ENCODE measurements at regions not wholly inside any gene's neighbourhood (a gene's known extent, or its start where the extent isn't known, plus 50 kb on each side); places are given as distances from the start of the nearest gene placed in this dataset.

DNA sequence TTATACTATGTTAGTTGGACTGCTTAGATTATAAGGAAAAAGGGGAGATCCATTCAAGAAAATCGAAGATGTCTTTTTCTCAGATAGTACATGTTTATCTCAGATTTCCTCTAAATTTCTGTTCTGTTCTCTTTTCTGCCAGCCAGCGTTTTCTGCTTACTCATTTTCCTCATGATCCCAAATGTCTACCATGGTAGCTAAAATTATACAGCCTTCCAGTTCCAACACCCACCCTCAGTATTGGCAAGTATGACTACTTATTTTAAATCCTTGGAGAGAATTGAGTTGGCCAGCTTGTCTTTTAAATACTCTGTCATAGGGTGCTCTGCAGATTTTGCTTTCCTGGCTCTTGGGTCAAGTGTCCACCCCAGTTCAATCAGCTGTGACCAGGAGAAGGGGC is 95.7 kb upstream of the PLXNA2 start:
- Histone ChIP-seq H3K9ac (ENCODE audit: low read length in 3 of 3) (no peak overlapping the region), H3K4me1 (ENCODE audit: control insufficient read depth in 2 of 3, insufficient read depth in 2 of 3, low read depth in 1 of 3, low read length in 3 of 3) (no peaks in the 10 kb centered on the region), H3K27ac (ENCODE audit: low read depth in 2 of 2, low read length in 2 of 2) (no peak overlapping the region), H3K9me3 (ENCODE audit: control insufficient read depth in 2 of 3, insufficient read depth in 1 of 3, low read length in 3 of 3) (no peaks in the 10 kb centered on the region), H3K4me3 (ENCODE audit: low read length in 3 of 3) (no peak overlapping the region), H3K36me3 (ENCODE audit: control insufficient read depth in 2 of 3, insufficient read depth in 3 of 3, low read length in 3 of 3) (no peaks in the 10 kb centered on the region), H3K27me3 (ENCODE audit: control insufficient read depth, insufficient read depth, low read length) (no peaks in the 10 kb centered on the region)
- FAIRE-seq: no peak
- TF ChIP-seq, protein P1, sequence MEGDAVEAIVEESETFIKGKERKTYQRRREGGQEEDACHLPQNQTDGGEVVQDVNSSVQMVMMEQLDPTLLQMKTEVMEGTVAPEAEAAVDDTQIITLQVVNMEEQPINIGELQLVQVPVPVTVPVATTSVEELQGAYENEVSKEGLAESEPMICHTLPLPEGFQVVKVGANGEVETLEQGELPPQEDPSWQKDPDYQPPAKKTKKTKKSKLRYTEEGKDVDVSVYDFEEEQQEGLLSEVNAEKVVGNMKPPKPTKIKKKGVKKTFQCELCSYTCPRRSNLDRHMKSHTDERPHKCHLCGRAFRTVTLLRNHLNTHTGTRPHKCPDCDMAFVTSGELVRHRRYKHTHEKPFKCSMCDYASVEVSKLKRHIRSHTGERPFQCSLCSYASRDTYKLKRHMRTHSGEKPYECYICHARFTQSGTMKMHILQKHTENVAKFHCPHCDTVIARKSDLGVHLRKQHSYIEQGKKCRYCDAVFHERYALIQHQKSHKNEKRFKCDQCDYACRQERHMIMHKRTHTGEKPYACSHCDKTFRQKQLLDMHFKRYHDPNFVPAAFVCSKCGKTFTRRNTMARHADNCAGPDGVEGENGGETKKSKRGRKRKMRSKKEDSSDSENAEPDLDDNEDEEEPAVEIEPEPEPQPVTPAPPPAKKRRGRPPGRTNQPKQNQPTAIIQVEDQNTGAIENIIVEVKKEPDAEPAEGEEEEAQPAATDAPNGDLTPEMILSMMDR (IDR thresholded peaks at IDR 0.05; ENCODE audit: borderline replicate concordance, extremely low read depth, insufficient read depth): no peak
- no peak for DNase-seq
- intact Hi-C loops (cut with DNase I): no loop called here

DNA sequence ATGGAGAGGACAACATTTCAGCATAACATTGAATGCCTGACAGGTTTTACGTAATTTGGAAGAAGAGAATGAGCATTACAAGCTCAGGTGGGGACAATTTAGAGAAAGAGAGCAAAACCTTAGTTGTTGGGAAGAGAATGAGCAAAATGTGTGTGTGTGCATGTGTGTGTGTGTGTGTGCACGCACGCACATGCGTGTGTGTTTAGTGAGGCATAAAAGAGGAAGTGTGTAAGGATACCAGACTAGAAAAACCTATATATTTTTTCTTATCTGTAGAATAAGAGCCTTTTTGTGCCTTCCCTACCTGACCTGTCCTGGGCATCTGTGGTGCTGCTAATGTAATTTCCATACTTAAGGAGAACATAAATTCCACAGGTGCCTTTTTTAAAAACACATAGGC is 99.0 kb upstream of the PLXNA2 start:
- FAIRE-seq (no peak), DNase-seq (no peak)
- Histone ChIP-seq H3K9ac (ENCODE audit: low read length in 3 of 3) (no peak overlapping the region), H3K4me1 (ENCODE audit: control insufficient read depth in 2 of 3, insufficient read depth in 2 of 3, low read depth in 1 of 3, low read length in 3 of 3) (no peaks in the 10 kb centered on the region), H3K27ac (ENCODE audit: low read depth in 2 of 2, low read length in 2 of 2) (no peak overlapping the region), H3K4me3 (ENCODE audit: low read length in 3 of 3) (no peak overlapping the region), H3K27me3 (ENCODE audit: control insufficient read depth, insufficient read depth, low read length) (no peaks in the 10 kb centered on the region), H3K36me3 (ENCODE audit: control insufficient read depth in 2 of 3, insufficient read depth in 3 of 3, low read length in 3 of 3) (no peaks in the 10 kb centered on the region), H3K9me3 (ENCODE audit: control insufficient read depth in 2 of 3, insufficient read depth in 1 of 3, low read length in 3 of 3) (no peaks in the 10 kb centered on the region)
- TF ChIP-seq, protein P1 (IDR thresholded peaks at IDR 0.05; ENCODE audit: borderline replicate concordance, extremely low read depth, insufficient read depth): no peak
- intact Hi-C loops (cut with DNase I): no loop called here

DNA sequence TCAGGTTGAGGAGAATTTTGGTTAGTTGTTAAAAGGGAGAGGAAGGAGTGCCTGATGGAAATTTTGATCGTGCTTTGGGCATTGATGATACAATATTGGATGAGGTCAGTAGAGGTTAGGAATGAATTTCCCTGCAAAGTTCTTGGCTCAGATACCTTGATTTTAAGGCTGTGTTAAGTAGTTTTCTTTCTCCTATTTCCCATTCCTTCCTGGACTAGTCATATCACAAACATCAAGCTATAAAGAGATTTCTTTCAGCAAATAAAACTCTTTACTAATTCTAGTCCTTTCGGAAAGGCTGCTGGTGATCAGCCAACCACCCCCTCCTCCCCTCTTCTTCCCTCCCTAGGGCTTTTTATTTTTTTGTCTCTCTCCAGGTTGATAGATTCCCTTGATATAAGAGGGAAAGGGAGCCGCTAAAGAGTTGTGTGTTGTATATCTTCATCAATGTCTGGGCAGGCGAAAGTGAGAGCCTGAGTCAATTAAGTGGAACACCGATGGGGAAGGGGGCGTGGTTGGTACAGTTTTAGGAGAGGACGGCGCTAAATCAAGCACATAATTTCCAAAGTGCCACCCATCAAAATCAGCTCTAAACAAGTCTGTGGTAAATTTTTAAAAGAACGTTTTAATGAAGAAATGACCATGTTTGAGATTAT is 100.1 kb upstream of the PLXNA2 start:
- FAIRE-seq (no peak), DNase-seq (peak in 3 of 5 donors; percentile 23 to 58 (median 36))
- intact Hi-C loops (cut with DNase I): no loop called here
- Histone ChIP-seq H3K9me3 (ENCODE audit: control insufficient read depth in 2 of 3, insufficient read depth in 1 of 3, low read length in 3 of 3) (no peaks in the 10 kb centered on the region), H3K4me1 (ENCODE audit: control insufficient read depth in 2 of 3, insufficient read depth in 2 of 3, low read depth in 1 of 3, low read length in 3 of 3) (no peaks in the 10 kb centered on the region), H3K9ac (ENCODE audit: low read length in 3 of 3) (no peak overlapping the region), H3K36me3 (ENCODE audit: control insufficient read depth in 2 of 3, insufficient read depth in 3 of 3, low read length in 3 of 3) (no peaks in the 10 kb centered on the region), H3K27me3 (ENCODE audit: control insufficient read depth, insufficient read depth, low read length) (no peaks in the 10 kb centered on the region), H3K27ac (ENCODE audit: low read depth in 2 of 2, low read length in 2 of 2) (no peak overlapping the region), H3K4me3 (ENCODE audit: low read length in 3 of 3) (no peak overlapping the region)
- TF ChIP-seq, protein P1 (IDR thresholded peaks at IDR 0.05; ENCODE audit: borderline replicate concordance, extremely low read depth, insufficient read depth): no peak

DNA sequence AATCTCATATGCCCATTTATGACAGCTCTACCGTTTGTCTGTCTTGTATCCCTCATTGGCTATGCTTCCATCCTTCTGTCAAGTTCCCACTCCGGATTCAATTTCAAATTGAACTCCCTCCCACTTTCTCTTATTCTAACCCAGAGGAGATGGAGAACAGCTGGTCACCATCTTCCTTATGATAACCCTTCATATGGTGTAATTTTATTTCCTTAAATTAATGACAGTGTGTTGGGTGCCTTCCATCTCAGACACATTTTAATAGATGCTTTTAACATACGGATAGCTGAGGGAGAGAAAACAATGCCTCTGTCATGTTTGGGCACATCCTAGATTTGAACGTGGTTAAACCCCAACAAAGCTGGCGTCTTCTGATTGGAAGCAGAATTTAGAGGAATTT is 103.0 kb upstream of the PLXNA2 start:
- TF ChIP-seq, protein P1 (IDR thresholded peaks at IDR 0.05; ENCODE audit: borderline replicate concordance, extremely low read depth, insufficient read depth): no peak
- DNase-seq (peak in 1 of 5 donors; percentile 51), FAIRE-seq (no peak)
- intact Hi-C loops (cut with DNase I): no loop called here
- H3K9me3 ChIP-seq (ENCODE audit: control insufficient read depth in 2 of 3, insufficient read depth in 1 of 3, low read length in 3 of 3): no peaks in the 10 kb centered on the region
- no peak overlapping the region for H3K27ac ChIP-seq (ENCODE audit: low read depth in 2 of 2, low read length in 2 of 2)
- H3K27me3 ChIP-seq (ENCODE audit: control insufficient read depth, insufficient read depth, low read length): no peaks in the 10 kb centered on the region
- H3K9ac ChIP-seq (ENCODE audit: low read length in 3 of 3): no peak overlapping the region
- H3K36me3 ChIP-seq (ENCODE audit: control insufficient read depth in 2 of 3, insufficient read depth in 3 of 3, low read length in 3 of 3): no peaks in the 10 kb centered on the region
- H3K4me3 ChIP-seq (ENCODE audit: low read length in 3 of 3): no peak overlapping the region
- H3K4me1 ChIP-seq (ENCODE audit: control insufficient read depth in 2 of 3, insufficient read depth in 2 of 3, low read depth in 1 of 3, low read length in 3 of 3): no peaks in the 10 kb centered on the region
